A673 (cell line): ENCODE measurements at regions not wholly inside any gene's neighbourhood (a gene's known extent, or its start where the extent isn't known, plus 50 kb on each side); places are given as distances from the start of the nearest gene placed in this dataset.

Experiments used
- EZH2 ChIP-seq: fragments of 200-600 bp; sonication (generic); IDR thresholded peaks from 2 replicates; pipeline ENCODE4 v1.6.1; 2017; ENCODE audit warnings: borderline replicate concordance, low read depth, mild to moderate bottlenecking, mixed read lengths, antibody characterized with exemption, low read length; ENCODE audit not compliant: poor library complexity, severe bottlenecking
- TF ChIP-seq, protein P1 (sequence below): fragments of 300-800, 200-600 bp; sonication (generic); conservative IDR thresholded peaks from 2 replicates; pipeline ENCODE4 v1.5.1; 2017; ENCODE audit warnings: low read depth, mild to moderate bottlenecking, antibody characterized with exemption, low read length, moderate library complexity, mixed read lengths

DNA sequence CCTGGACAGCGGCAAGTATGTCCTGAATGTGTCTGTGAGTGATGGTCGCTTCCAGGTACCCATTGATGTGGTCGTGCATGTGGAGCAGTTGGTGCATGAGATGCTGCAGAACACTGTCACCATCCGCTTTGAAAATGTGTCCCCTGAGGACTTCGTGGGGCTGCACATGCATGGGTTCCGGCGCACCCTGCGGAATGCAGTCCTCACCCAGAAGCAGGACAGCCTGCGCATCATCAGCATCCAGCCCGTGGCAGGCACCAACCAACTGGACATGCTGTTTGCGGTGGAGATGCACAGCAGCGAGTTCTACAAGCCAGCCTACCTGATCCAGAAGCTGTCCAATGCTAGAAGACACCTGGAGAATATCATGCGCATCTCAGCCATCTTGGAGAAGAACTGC lies 125.3 kb upstream of the MTNR1B start:
- TF ChIP-seq, protein P1, sequence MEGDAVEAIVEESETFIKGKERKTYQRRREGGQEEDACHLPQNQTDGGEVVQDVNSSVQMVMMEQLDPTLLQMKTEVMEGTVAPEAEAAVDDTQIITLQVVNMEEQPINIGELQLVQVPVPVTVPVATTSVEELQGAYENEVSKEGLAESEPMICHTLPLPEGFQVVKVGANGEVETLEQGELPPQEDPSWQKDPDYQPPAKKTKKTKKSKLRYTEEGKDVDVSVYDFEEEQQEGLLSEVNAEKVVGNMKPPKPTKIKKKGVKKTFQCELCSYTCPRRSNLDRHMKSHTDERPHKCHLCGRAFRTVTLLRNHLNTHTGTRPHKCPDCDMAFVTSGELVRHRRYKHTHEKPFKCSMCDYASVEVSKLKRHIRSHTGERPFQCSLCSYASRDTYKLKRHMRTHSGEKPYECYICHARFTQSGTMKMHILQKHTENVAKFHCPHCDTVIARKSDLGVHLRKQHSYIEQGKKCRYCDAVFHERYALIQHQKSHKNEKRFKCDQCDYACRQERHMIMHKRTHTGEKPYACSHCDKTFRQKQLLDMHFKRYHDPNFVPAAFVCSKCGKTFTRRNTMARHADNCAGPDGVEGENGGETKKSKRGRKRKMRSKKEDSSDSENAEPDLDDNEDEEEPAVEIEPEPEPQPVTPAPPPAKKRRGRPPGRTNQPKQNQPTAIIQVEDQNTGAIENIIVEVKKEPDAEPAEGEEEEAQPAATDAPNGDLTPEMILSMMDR = no peak
- TF ChIP-seq EZH2 = no peak
